Cerebellar cortex (tissue), 1 donor: ENCODE measurements at regions not wholly inside any gene's neighbourhood (a gene's known extent, or its start where the extent isn't known, plus 50 kb on each side); places are given as distances from the start of the nearest gene placed in this dataset.

Experiments
- DNase-seq: peaks from one replicate; pipeline ENCODE4 v3.0.0-alpha.2; 2015; ENCODE audit warnings: low spot score

DNA sequence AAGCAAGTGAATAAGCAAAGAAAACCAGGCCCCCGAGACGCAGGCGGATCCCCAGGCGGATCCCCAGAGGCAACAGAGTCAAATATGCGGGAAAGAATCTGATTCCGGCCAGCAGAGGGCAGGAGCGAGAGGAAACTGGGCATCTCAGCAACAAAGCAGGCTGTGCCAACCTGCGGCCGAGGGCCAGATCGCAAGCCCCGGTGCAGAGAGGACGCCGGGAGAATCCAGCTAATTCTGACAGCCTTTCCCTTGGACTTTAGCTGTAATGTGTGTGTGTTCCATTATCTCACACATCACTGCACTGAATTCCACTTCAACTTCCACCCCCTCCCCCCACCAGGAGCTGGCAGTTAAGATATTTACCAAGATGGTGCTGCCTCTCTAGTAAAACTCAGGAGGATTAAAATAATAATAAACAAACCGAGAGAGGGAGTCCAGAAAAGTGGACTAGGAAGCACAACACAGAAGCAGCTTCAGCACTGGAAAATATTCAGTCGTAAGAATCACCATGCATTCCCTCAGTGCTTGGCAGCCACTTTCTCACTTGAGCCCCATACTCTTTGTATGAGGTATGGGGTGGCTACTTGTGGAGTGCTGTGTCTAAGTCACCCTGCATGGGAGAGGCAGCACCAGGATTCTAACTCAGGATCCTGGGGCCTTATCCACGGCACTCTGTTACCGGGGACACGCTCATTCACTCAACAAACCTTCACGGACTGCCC, 66.2 kb upstream of the SNX9 start:
- DNase-seq: peak; percentile 89

DNA sequence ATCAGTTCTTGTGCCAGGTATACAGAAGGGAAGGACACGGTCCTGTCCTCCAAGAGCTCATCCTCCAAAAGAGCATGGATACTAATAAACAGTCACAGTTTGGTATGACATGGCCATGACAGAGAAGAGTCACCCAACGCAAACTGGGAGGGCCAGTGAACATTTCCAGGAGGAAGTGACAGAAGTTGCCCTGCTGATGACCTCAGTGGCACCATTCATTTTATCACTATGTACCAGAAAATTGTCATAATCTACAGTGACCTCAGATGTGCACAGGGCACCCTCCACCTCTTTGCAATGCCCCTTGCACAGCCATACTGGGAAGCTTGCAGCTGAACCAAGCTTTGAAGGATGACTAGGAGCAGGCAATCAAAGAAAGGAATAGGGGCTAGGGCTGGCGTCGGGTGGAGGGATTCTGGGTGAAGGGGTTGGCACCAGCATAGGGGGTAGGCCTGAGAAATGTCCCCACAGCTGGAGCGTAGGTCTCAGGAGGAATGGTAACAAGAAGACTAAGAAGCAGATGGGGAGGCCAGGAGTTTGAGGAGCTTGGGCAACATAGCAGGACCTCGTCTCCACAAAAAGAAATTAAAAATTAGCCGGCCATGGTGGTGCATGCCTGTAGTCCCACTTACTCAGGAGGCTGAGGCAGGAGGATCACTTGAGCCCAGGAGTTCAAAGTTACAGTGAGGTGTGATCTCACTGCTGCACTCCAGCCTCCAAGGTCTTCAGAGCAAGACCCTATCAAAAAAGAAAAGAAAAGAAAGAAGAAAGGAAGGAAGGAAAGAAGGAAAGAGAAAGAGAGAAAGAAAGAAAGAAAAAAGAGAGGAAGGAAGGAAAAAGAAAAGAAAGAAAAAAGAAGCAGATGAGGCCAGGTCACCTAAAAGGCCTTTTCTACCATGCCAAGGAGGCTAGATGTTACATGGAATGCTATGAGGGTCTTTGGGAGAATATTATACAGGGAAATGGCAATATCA, 65.3 kb upstream of the SNX9 start:
- no peak for DNase-seq

DNA sequence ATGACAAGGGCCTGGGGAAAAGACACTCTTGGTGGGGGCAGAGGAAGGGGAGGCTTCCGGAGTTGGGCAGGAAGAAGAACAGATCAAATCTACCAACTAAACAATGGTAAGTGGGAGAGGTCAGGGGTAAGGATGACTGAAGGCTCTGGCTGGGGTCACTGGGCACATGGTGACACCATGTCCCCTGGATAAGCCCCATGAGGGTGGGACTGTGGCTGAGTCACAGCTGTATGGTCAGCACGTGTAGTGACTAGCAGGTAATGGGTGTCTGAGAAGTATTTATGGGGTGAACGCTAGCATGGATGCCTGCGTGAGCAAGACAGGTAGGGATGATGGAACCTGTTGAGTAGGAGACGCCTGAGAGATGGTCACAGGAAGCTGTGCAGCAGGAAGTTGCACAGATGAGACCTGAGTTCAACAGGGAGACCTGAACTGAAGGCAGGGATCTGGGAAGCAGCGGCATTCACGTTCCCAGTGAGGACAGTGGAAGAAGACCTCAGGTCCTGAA, 64.5 kb upstream of the SNX9 start:
- no peak for DNase-seq

DNA sequence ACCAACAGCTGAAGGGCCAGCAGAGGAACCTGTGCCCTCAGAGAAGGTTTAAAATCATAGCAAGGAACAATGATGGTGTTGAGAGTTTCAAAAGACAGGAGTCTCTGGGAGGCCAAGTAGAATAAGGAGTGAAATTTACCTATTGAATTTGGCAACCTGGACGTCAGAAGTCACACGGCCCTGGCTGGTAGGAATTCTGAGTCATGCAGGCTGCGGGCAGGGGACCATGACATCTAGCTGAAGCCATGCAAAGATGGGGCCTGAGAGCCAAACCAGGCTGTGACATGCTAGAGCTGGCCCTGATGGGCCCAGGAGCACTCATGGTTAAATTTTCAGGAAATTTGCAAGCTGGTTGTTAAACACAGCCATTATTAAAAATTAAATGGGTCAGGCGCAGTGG, 64.0 kb upstream of the SNX9 start:
- no peak for DNase-seq

DNA sequence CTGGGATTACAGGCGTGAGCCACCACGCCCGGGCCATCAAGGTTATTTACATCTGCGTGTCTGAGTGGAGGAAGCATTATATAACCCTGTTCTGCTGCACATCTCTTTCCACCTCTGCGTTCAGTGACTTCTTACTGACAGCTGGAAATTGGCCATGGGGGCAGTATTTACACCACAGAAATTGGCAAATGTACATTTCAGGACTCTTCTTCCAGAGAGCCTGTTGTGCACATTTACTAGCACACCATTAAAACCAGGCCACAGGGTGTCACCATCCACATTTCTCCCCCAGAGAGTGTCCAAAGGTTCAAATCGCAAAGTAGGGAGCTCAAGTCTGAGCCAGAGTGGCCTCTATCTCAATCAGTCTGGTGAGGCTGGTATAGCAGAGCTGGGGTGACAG, 62.9 kb upstream of the SNX9 start:
- DNase-seq: no peak

DNA sequence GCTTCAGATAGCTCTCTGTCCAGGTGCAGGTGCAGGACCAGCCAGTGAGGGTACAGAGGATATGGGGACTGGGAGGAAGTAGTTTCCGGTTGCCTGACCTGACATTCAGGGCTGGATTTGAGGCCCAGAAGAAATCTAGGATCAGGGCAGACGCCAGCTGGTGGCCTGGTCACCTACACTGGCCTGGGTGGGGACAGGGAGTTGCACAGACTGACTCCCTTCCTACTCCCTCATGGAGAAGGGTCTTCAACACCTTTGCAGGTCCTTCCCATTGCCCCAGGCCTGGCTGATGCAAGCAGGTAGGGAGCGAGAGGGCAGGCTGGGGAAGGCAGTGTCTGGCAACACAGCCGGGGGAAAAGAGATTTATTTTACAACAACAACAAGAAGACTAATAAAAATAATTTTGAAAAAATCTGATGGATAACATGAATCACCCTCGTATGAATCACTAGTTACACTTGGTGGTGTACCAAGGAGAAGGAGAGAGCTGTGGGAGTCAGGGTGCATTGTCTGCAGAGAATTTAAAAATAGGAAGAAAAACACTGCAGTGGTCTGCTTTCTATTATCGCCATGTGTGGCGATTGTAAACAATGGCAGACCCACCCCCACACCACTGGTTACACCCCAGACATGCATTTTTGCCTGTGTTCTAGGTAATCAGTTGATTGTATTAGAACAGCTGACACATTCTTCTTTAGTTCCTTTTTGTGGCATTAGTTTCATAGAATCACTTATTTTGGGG, 62.3 kb upstream of the SNX9 start:
- DNase-seq: no peak

DNA sequence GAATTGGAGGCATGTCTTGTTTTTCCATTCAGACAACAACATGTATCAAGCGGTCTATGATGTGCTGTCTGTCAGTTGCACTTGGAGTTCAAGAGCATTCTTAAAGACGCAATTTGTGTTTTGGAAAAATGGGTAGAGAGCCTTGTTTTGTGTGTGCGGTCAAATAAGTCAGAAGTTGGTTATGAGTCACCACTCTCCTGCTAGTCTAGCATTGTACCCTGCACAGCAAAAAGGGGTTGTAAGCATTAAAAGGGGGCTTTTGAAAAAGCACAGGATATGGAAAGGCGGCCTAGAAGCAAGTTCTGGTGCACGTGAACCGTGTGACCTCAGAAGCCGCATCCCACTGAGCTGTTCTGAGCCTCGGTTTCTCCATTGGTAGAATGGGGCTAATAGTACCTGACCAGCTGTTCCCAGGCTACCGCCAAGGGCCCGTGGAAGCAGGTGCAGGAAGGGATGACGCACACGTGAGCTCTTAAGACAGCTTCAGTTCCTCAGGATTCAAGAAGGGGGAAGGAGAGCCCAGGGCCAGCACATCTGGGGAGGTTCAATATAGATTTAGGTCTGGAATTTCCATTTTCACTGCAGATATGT, 61.6 kb upstream of the SNX9 start:
- no peak for DNase-seq

DNA sequence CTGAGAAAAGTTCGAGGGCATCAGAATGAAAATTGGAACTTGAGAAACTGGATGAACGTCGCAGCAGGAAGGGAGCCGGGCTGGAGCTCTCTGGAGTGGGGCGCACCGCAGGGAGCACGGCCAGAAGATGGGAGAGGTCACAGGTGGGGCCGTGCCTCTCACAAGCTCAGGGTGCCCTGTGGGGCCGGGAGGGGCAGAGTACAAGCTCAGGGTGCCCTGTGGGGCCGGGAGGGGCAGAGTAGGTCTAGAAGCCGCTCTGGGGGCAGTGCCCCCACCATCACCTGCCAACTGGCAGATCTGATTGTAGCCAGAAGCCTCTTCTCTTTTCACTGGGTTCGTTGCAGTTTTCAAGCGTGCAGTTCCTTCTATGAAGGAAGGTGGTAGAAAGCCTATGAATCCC, 61.1 kb upstream of the SNX9 start:
- DNase-seq: no peak

DNA sequence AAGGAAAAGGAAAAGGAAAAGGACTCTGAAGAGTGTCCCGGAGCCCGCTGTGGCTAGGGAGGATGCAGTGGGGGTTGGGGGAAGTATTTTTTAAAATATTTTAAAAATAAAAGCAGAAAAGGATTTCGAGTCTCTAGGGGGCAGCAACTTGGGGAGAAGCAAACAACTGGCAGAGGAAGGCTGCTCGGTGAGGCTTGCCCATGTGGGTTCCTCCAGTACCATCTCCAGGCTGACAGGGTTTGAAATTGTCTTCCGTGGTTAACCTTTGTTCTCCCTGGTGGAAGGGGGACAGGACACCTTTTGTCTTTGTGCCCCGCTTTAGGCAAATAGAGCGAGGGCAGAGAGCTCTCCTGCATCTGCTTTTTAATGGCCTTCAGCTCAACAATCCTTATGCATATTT, 60.4 kb upstream of the SNX9 start:
- no peak for DNase-seq

DNA sequence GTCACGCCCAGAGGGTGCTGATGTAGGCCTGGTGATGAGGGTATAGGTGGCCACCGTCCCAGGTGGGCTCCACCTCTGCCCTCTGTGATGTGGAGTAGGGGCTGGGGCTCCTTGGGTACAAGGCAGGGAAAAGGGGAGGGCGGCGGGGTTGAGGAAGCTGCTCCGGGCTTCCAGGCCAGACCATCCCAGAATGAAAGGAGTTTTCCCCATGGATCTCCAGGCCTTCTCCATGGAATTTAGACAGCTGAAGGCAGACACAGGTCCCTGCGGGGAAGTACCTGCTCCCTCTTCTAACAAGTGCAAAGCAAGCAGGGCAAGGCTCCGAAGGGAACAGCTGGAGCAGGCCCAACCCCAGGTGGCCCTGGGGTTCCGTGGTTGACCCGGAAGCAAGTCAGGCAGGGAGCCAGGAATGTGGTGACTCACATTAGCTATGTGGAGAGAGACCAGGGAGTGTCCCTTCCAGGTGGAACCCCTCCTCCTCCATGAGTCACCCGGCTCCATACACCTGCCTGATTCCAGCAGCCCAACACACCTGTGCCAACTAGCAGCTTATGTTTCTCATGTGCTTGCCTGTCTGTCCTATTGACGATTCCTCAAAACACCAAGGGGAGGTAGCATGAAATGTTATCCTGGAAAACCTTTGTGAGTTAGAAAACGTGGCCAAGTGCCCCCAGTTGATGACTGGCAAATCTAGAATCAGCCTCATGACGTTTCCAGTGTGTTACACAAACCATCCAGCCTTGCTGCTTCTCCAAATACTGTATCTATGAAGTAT, 59.7 kb upstream of the SNX9 start:
- no peak for DNase-seq

DNA sequence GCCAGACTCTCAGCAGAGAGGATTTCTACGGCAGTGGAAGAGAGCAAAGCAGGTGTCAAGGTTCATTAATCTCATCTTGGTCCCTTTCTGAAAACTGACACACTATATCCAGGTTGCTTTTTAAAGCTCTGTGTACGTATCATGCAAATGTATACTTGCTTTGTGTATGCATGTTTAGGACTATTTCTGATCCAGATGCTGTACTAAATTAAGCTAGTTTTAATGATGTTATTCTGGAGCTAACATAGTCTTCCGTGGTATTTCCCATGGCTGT, 59.2 kb upstream of the SNX9 start:
- DNase-seq: no peak

DNA sequence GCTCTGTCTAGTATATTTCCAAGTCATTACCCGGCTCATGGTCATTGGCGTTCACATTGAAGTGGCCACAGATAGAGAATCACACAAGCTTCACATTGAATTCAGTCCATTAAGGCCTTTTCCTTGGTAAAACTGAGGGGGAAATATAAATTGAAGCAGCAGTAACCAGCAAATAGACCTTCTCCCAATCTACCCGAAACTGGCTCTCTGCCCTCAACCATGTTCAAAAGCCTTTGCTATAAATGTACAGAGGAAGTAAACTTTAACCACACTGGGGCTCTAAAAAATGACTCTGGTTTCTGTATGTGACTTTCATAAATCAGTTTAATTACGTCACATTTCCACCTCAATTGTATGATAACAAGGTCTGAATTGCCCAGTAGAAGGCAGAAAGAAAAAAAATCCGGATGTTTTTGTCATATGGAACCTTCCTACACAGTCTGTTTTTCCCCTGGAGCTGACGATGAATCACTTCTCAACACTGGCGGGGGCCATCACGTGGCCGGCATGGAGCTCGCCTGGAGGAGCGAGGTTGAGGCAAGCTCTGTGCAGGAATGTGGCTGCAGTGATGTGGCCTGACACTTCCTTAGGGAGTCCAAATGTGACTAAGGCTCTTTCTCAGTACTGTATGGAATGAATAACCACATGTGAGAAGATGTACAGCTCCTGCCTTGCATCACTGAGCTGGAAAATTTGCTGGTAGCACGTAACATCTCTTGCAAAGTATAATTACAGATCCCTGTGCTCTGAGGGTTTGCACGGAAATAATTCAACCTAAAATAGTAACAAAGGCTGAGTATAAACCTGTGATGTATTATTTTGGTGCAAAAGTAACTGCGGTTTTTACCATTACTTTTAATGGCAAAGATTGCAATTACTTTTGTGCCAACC, 58.6 kb upstream of the SNX9 start:
- peak; percentile 12 for DNase-seq

DNA sequence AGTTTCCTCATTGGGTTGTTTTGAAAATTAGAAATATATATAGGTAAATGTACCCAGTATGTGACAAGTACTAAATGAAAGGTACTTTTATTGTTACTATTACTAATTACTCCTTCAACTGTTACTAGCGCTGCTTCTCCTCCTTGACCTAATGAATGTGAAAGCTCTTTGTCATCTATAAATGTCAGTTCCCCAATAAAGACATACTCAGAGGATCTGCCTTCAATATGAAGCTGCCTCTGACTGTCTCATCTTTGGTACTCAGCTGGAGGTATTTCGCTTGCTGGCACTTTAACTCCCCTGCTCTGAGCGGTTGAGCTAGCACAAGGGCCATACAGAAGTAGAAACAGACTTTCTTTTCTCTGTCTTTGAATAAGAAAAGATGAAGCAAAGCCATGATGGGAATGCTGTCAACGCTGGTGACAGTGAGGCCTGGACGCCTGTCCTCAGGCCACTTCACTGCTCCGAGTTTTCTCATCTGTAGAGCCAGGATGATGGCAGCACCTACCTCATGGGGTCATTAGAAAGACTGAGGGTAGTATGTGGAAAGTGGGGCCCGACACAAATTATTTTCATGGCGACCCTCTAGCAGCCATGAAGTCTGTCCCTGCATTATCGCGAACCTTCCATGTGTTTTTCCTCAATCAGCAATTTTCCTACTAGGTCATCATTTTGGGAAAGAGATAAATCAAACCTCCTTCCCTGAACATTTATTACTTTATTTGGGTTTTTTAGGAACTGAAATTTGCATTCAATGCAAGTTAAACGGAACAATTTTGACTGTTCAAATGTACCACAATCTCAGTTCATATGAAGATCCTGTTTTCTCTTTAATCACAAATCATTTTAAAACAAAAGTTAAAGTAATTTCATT, 55.9 kb upstream of the SNX9 start:
- no peak for DNase-seq

DNA sequence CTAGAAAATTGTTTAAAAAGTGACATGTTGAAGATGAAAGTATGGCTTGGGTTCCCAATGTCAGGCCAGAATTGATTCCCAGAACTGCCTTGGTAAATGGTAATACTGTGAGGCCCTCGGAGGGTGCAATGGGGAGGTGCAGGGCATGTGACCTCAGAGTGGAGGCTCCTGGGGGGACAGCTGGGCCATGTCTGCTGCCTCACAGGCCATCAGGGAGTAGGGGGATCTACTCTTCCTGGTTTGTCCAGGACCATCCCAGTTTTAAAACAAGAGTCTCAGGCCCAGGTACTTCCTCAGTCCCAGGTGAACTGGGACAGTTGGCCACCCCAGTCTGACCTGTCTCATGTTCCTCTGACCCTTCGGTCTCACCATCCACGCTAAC, 55.3 kb upstream of the SNX9 start:
- DNase-seq: no peak

DNA sequence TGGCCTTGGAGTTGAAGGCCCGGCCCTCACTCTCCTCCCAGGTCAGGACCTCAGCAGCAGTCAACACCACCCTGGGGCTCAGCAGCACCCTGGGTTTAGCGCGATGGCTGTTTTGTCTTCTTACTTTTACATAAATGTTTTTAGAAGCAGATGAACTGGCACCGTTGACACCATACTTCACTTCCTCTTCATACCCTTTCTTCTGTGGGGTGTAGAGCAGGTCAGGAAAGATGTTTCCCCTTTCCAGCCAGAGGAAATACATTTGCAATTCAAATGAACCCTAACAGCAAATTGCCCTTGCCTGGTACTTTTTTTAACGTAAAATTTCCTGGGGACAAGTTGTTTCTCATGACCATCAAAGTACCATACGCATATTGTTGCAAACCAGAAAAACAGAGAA, 54.7 kb upstream of the SNX9 start:
- DNase-seq: no peak

DNA sequence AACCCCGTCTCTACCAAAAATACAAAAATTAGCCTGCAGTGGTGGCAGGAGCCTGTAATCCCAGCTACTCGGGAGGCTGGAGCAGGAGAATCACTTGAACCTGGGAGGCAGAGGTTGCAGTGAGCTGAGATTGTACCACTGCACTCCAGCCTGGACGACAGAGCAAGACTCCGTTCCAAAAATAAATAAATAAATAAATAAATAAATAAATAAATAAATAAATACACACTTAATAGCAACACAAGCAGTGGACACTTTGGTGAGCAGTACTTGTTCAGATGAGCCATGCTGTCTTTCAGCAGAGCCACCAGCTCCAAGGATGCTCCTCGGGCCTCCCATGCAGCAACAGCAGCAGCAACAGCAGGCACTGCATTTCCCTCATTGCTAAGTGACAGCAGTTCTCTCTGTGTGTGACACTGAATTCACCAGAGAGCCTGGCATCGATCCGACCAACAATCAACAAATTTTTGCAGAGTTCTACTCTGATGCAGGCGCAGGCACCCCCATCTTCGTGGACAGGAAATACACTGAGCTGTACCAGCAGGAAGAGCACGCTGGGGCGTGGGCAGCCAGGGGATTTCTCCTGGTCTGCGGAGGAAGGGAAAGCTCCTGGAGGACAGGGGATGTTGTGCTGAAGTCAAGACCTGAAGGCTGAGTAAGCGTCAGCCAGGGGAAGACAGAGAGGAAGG, 54.0 kb upstream of the SNX9 start:
- no peak for DNase-seq

DNA sequence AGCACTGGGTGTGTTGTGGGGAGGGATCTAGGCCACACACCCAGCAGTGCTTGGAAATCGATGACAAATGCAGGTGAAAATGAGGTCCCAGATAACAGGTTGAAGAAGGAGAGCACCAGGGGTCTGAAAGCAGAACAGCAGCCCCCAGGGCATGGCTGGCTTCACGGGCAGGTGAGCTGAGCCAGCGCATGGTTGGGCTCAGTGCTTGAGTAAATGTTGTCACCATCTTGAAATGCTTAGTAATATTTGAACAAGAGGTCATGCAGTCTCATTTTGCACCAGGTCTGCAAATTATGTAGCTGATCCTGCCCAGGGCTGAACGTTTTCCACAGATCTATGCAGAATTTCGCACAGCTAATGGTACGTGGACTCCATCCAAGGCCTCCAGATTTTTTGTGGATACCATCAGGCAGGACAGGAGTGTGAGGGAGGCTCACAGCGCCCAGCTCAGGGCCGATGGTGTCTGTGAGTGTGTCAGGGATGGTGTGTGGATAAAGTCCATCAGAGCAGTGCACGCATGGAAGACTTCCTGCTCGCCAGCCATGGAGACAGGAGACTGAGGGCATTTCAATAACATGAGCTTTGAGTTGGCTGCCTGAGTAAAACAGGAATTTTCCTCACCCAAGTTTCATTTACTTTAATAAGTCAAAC, 53.1 kb upstream of the SNX9 start:
- no peak for DNase-seq

DNA sequence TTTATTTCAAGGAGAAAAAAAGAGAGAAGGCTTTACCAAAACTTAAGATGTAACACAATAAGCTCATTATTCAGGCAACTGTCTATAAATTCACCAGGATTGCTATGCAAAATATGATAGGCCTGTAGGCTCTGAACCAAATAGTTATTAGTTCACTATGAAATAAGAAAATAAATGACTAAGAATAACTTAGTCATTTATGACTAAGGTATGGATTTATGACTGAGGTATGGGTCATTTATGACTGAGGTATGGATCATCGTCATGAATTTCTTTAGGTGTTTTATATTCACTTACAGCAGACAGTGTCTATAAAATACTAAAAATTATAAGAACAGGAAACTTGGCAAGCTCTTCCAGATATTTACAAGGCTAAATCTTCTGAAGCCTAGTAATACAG, 52.1 kb upstream of the SNX9 start:
- no peak for DNase-seq
